SK-N-MC (cell line): ENCODE measurements at regions not wholly inside any gene's neighbourhood (a gene's known extent, or its start where the extent isn't known, plus 50 kb on each side); places are given as distances from the start of the nearest gene placed in this dataset.

Experiments
- EZH2 ChIP-seq: fragments of 200-600 bp; sonication (generic); IDR thresholded peaks from one replicate; pipeline ENCODE4 v1.6.1; 2017; ENCODE audit warnings: antibody characterized with exemption
- FOXP2 ChIP-seq: optimal IDR thresholded peaks from 2 replicates; pipeline ENCODE3; 2011; ENCODE audit warnings: mild to moderate bottlenecking, moderate library complexity; ENCODE audit not compliant: insufficient read depth; ENCODE audit errors: extremely low read length, control extremely low read depth
- POLR2AphosphoS5 ChIP-seq: IDR thresholded peaks from 2 replicates; pipeline ENCODE4 v1.6.1; 2012; ENCODE audit warnings: mild to moderate bottlenecking, low read depth, low read length, borderline replicate concordance

- TF ChIP-seq EZH2 (no peak), POLR2AphosphoS5 (no peak), FOXP2 (no peak)
Measured at GRCh38 chr10:10914144-10914543, 103.5 kb upstream of the CELF2 start.
